GM12865 (cell line): ENCODE measurements at regions not wholly inside any gene's neighbourhood (a gene's known extent, or its start where the extent isn't known, plus 50 kb on each side); places are given as distances from the start of the nearest gene placed in this dataset.

ENCODE experiments used
- DNase-seq: peaks from one replicate; pipeline ENCODE4 v3.0.0; 2010; ENCODE audit warnings: low read depth
- H3K4me3 ChIP-seq: 2 replicates; pipeline ENCODE4 v1.5.1; 2011; ENCODE audit warnings: mild to moderate bottlenecking, low read depth, low read length, control low read depth
- CTCF ChIP-seq: IDR thresholded peaks from 2 replicates; pipeline ENCODE4 v1.5.1; 2011; ENCODE audit warnings: low read length, control low read depth, low read depth, inconsistent platforms; ENCODE audit not compliant: insufficient read depth; ENCODE audit errors: missing control alignments

- TF ChIP-seq CTCF, result no peak
- no peak for DNase-seq
- no peak overlapping the region for H3K4me3 ChIP-seq
Measured at GRCh38 chr2:128685841-128686496, 367.3 kb upstream of the HS6ST1 start.

GRCh38 chr2:128686497-128686859 is 367.8 kb upstream of the HS6ST1 start:
- peak; percentile 11 for DNase-seq
- TF ChIP-seq CTCF, result no peak
- H3K4me3 ChIP-seq, result no peak overlapping the region

GRCh38 chr2:128686881-128687555 is 368.4 kb upstream of the HS6ST1 start:
- TF ChIP-seq CTCF, result no peak
- no peak overlapping the region for H3K4me3 ChIP-seq
- DNase-seq, result no peak

- H3K4me3 ChIP-seq, result no peak overlapping the region
- no peak for DNase-seq
- TF ChIP-seq CTCF, result no peak
Measured at GRCh38 chr2:128687565-128687964, 368.9 kb upstream of the HS6ST1 start.

GRCh38 chr2:128689971-128690370 is 371.3 kb upstream of the HS6ST1 start:
- no peak overlapping the region for H3K4me3 ChIP-seq
- TF ChIP-seq CTCF, result no peak
- DNase-seq, result no peak

- no peak for TF ChIP-seq CTCF
- DNase-seq, result no peak
- no peak overlapping the region for H3K4me3 ChIP-seq
Measured at GRCh38 chr2:128690431-128690830, 371.8 kb upstream of the HS6ST1 start.

- no peak for TF ChIP-seq CTCF
- DNase-seq, result no peak
Measured at GRCh38 chr2:128690869-128691268, 372.2 kb upstream of the HS6ST1 start.

More at GRCh38 chr2:128690869-128691268, 372.2 kb upstream of the HS6ST1 start:
- H3K4me3 ChIP-seq, result no peak overlapping the region
